GM23338 (cell line): ENCODE measurements at regions not wholly inside any gene's neighbourhood (a gene's known extent, or its start where the extent isn't known, plus 50 kb on each side); places are given as distances from the start of the nearest gene placed in this dataset.

Experiments
- ATAC-seq: fragments of 200-7000 bp; cut with Tn5 transposase; 3 replicates; pipeline ENCODE4 v1.9.1; 2020
- DNase-seq: peaks from one replicate; pipeline ENCODE4 v3.0.0-alpha.2; 2015; ENCODE audit warnings: low spot score
- H2AFZ ChIP-seq: fragments of 200-600 bp; sonication (generic); 2 replicates; pipeline ENCODE4 v1.8.0; 2016; ENCODE audit warnings: antibody characterized with exemption, mild to moderate bottlenecking, moderate library complexity
- H3F3A ChIP-seq: fragments of 200-600 bp; sonication (generic); replicated peaks from 2 replicates; pipeline ENCODE4 v1.8.0; 2017; ENCODE audit warnings: antibody characterized with exemption, mixed run types, low read depth
- H3K27ac ChIP-seq: fragments of 200-600 bp; sonication (generic); 2 replicates; pipeline ENCODE4 v1.6.1; 2016; ENCODE audit warnings: low read depth
- H3K27me3 ChIP-seq: fragments of 200-600 bp; sonication (generic); 2 replicates; pipeline ENCODE4 v1.8.0; 2016; ENCODE audit warnings: mild to moderate bottlenecking, mixed run types, moderate library complexity; ENCODE audit not compliant: insufficient read depth
- H3K36me3 ChIP-seq: fragments of 200-600 bp; sonication (generic); 2 replicates; pipeline ENCODE4 v1.8.0; 2016; ENCODE audit warnings: mild to moderate bottlenecking; ENCODE audit not compliant: insufficient read depth
- H3K4me1 ChIP-seq: fragments of 200-600 bp; sonication (generic); 2 replicates; pipeline ENCODE4 v1.8.0; 2016; ENCODE audit warnings: mild to moderate bottlenecking, moderate library complexity; ENCODE audit not compliant: insufficient read depth
- H3K4me2 ChIP-seq: fragments of 200-600 bp; sonication (generic); 2 replicates; pipeline ENCODE4 v1.7.1; 2017; ENCODE audit warnings: mixed run types
- H3K4me3 ChIP-seq: fragments of 200-600 bp; sonication (generic); 2 replicates; pipeline ENCODE4 v1.6.1; 2016; ENCODE audit warnings: mixed run types
- H3K79me2 ChIP-seq: fragments of 200-600 bp; sonication (generic); replicated peaks from 2 replicates; pipeline ENCODE4 v1.8.0; 2017; ENCODE audit warnings: mild to moderate bottlenecking; ENCODE audit not compliant: insufficient read depth
- H3K9me2 ChIP-seq: fragments of 200-600 bp; sonication (generic); 2 replicates; pipeline ENCODE4 v1.8.0; 2017; ENCODE audit not compliant: insufficient read depth
- H4K20me1 ChIP-seq: fragments of 200-600 bp; sonication (generic); replicated peaks from 2 replicates; pipeline ENCODE4 v1.8.0; 2017; ENCODE audit warnings: mild to moderate bottlenecking; ENCODE audit not compliant: insufficient read depth
- H3K27ac Mint-ChIP-seq: 2 replicates; pipeline ENCODE4 v1.8.0; 2020; ENCODE audit warnings: inconsistent platforms, mild to moderate bottlenecking, moderate library complexity, mixed read lengths
- H3K27me3 Mint-ChIP-seq: 3 replicates; pipeline ENCODE4 v1.8.0; 2022; ENCODE audit warnings: low read depth, mild to moderate bottlenecking, moderate library complexity, mixed read lengths, inconsistent platforms; ENCODE audit not compliant: insufficient read depth, poor library complexity
- H3K36me3 Mint-ChIP-seq: 3 replicates; pipeline ENCODE4 v1.8.0; 2021; ENCODE audit warnings: low read depth, mild to moderate bottlenecking, inconsistent platforms, moderate library complexity, mixed read lengths
- H3K4me1 Mint-ChIP-seq: 3 replicates; pipeline ENCODE4 v1.8.0; 2020; ENCODE audit warnings: mild to moderate bottlenecking, inconsistent platforms, mixed read lengths
- H3K4me3 Mint-ChIP-seq: 3 replicates; pipeline ENCODE4 v1.8.0; 2021; ENCODE audit warnings: moderate library complexity, mild to moderate bottlenecking, inconsistent platforms, mixed read lengths
- H3K9me3 Mint-ChIP-seq: 3 replicates; pipeline ENCODE4 v1.8.0; 2020; ENCODE audit warnings: moderate library complexity, mild to moderate bottlenecking, inconsistent platforms, mixed read lengths
- CREB1 ChIP-seq: fragments of 250-450 bp; sonication (Bioruptor Pico); IDR thresholded peaks from 2 replicates; pipeline ENCODE4 v1.5.0; 2020; ENCODE audit warnings: low read depth, mild to moderate bottlenecking, moderate library complexity
- EZH2phosphoT487 ChIP-seq: fragments of 200-600 bp; sonication (generic); IDR thresholded peaks from one replicate; pipeline ENCODE4 v1.8.1; 2018; ENCODE audit warnings: antibody characterized with exemption; ENCODE audit not compliant: unreplicated experiment
- POLR2AphosphoS5 ChIP-seq: IDR thresholded peaks from 2 replicates; pipeline ENCODE4 v1.6.1; 2016; ENCODE audit warnings: antibody characterized with exemption, low read depth
- ZNF331 ChIP-seq: fragments of 250-450 bp; sonication (Bioruptor Pico); IDR thresholded peaks from 2 replicates; pipeline ENCODE4 v1.5.0; 2020; ENCODE audit warnings: low read depth, mild to moderate bottlenecking, moderate library complexity
- TF ChIP-seq, protein P1 (sequence below): fragments of 250-450 bp; sonication (Bioruptor Pico); IDR thresholded peaks from 2 replicates; pipeline ENCODE4 v1.5.0; 2020; ENCODE audit warnings: mild to moderate bottlenecking, moderate library complexity
- TF ChIP-seq, protein P2 (sequence below): IDR thresholded peaks from one replicate; pipeline ENCODE4 v1.6.1; 2018; ENCODE audit warnings: antibody characterized with exemption; ENCODE audit not compliant: unreplicated experiment

DNA sequence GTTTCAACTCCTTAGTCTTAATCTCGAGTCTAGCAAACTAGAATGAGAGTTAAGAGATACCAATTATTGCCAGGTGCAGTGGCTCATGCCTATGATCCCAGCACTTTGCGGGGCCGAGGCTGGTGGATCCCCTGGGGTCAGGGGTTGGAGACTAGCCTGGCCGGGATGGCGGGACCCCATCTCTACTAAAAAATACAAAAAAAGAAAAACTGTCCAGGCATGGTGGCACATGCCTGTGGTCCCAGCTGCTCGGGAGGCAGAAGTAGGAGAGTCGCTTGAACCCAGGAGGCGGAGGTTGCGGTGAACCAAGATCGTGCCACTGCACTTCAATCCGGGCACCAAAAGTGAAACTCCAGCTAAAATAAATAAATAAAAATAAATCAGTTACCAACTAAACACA is 1119.5 kb upstream of the ATXN8OS start:
- no peak for DNase-seq
- Mint-ChIP-seq H3K4me1 (peaks cover 10% of the 10 kb centered on the region; the same call in 2 of the 3 replicates), H3K27ac (no peak overlapping the region), H3K9me3 (peaks cover 10% of the 10 kb centered on the region), H3K4me3 (no peak overlapping the region), H3K36me3 (peaks cover 14% of the 10 kb centered on the region), H3K27me3 (no peaks in the 10 kb centered on the region)
- Histone ChIP-seq H3K27ac (no peak overlapping the region), H3K4me3 (no peak overlapping the region), H4K20me1 (no peaks in the 10 kb centered on the region), H3K36me3 (no peaks in the 10 kb centered on the region), H3F3A (no peaks in the 10 kb centered on the region), H2AFZ (no peak overlapping the region), H3K9me2 (0 out of 2 replicates have a peak, but pooled peaks cover under 1% of the 10 kb centered on the region), H3K27me3 (no peaks in the 10 kb centered on the region), H3K79me2 (no peaks in the 10 kb centered on the region), H3K4me2 (no peak overlapping the region), H3K4me1 (peaks cover 18% of the 10 kb centered on the region)
- TF ChIP-seq CREB1 (CRISPR knock-in tag) (no peak), POLR2AphosphoS5 (no peak)
- TF ChIP-seq, protein P1, sequence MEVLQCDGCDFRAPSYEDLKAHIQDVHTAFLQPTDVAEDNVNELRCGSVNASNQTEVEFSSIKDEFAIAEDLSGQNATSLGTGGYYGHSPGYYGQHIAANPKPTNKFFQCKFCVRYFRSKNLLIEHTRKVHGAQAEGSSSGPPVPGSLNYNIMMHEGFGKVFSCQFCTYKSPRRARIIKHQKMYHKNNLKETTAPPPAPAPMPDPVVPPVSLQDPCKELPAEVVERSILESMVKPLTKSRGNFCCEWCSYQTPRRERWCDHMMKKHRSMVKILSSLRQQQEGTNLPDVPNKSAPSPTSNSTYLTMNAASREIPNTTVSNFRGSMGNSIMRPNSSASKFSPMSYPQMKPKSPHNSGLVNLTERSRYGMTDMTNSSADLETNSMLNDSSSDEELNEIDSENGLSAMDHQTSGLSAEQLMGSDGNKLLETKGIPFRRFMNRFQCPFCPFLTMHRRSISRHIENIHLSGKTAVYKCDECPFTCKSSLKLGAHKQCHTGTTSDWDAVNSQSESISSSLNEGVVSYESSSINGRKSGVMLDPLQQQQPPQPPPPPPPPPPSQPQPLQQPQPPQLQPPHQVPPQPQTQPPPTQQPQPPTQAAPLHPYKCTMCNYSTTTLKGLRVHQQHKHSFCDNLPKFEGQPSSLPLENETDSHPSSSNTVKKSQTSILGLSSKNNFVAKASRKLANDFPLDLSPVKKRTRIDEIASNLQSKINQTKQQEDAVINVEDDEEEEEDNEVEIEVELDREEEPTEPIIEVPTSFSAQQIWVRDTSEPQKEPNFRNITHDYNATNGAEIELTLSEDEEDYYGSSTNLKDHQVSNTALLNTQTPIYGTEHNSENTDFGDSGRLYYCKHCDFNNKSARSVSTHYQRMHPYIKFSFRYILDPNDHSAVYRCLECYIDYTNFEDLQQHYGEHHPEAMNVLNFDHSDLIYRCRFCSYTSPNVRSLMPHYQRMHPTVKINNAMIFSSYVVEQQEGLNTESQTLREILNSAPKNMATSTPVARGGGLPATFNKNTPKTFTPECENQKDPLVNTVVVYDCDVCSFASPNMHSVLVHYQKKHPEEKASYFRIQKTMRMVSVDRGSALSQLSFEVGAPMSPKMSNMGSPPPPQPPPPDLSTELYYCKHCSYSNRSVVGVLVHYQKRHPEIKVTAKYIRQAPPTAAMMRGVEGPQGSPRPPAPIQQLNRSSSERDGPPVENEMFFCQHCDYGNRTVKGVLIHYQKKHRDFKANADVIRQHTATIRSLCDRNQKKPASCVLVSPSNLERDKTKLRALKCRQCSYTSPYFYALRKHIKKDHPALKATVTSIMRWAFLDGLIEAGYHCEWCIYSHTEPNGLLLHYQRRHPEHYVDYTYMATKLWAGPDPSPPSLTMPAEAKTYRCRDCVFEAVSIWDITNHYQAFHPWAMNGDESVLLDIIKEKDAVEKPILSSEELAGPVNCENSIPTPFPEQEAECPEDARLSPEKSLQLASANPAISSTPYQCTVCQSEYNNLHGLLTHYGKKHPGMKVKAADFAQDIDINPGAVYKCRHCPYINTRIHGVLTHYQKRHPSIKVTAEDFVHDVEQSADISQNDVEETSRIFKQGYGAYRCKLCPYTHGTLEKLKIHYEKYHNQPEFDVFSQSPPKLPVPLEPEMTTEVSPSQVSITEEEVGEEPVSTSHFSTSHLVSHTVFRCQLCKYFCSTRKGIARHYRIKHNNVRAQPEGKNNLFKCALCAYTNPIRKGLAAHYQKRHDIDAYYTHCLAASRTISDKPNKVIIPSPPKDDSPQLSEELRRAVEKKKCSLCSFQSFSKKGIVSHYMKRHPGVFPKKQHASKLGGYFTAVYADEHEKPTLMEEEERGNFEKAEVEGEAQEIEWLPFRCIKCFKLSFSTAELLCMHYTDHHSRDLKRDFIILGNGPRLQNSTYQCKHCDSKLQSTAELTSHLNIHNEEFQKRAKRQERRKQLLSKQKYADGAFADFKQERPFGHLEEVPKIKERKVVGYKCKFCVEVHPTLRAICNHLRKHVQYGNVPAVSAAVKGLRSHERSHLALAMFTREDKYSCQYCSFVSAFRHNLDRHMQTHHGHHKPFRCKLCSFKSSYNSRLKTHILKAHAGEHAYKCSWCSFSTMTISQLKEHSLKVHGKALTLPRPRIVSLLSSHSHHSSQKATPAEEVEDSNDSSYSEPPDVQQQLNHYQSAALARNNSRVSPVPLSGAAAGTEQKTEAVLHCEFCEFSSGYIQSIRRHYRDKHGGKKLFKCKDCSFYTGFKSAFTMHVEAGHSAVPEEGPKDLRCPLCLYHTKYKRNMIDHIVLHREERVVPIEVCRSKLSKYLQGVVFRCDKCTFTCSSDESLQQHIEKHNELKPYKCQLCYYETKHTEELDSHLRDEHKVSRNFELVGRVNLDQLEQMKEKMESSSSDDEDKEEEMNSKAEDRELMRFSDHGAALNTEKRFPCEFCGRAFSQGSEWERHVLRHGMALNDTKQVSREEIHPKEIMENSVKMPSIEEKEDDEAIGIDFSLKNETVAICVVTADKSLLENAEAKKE (CRISPR knock-in tag) = no peak
- ATAC-seq = no peak

DNA sequence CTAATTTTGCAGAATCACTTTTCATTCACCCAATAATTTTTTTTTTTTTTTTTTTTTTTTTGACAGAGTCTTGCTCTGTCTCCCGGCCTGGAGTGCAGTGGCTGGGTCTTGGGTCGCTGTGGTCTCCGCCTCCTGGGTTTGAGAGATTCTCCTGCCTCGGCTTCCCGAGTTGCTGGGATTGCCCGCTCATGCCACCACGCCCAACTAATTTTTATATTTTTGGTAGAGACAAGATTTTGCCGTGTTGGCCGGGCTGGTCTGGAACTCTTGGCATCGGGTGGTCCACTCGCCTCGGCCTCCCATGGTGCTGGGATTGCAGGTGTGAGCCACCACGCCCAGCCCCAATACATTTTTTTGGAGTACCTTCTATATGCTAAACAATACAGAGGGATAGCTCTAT is 1120.0 kb upstream of the ATXN8OS start:
- Mint-ChIP-seq H3K4me3 (no peak overlapping the region), H3K27me3 (peaks cover 3% of the 10 kb centered on the region), H3K4me1 (peaks cover 10% of the 10 kb centered on the region; the same call in 2 of the 3 replicates), H3K36me3 (peaks cover 17% of the 10 kb centered on the region), H3K27ac (no peak overlapping the region), H3K9me3 (peaks cover 13% of the 10 kb centered on the region)
- H3K9me2 ChIP-seq = 0 out of 2 replicates have a peak, but pooled peaks cover 4% of the 10 kb centered on the region
- H4K20me1 ChIP-seq = no peaks in the 10 kb centered on the region
- H3K4me1 ChIP-seq = peaks cover 16% of the 10 kb centered on the region
- no peak overlapping the region for H2AFZ ChIP-seq
- DNase-seq (no peak), ATAC-seq (no peak)
- H3K36me3 ChIP-seq = no peaks in the 10 kb centered on the region
- no peak overlapping the region for H3K4me3 ChIP-seq
- H3K79me2 ChIP-seq = no peaks in the 10 kb centered on the region
- no peaks in the 10 kb centered on the region for H3K27me3 ChIP-seq
- no peak overlapping the region for H3K27ac ChIP-seq
- no peak overlapping the region for H3K4me2 ChIP-seq
- no peaks in the 10 kb centered on the region for H3F3A ChIP-seq
- TF ChIP-seq CREB1 (CRISPR knock-in tag) (no peak), ZNF331 (CRISPR knock-in tag) (no peak), EZH2phosphoT487 (no peak)
- TF ChIP-seq, protein P2, sequence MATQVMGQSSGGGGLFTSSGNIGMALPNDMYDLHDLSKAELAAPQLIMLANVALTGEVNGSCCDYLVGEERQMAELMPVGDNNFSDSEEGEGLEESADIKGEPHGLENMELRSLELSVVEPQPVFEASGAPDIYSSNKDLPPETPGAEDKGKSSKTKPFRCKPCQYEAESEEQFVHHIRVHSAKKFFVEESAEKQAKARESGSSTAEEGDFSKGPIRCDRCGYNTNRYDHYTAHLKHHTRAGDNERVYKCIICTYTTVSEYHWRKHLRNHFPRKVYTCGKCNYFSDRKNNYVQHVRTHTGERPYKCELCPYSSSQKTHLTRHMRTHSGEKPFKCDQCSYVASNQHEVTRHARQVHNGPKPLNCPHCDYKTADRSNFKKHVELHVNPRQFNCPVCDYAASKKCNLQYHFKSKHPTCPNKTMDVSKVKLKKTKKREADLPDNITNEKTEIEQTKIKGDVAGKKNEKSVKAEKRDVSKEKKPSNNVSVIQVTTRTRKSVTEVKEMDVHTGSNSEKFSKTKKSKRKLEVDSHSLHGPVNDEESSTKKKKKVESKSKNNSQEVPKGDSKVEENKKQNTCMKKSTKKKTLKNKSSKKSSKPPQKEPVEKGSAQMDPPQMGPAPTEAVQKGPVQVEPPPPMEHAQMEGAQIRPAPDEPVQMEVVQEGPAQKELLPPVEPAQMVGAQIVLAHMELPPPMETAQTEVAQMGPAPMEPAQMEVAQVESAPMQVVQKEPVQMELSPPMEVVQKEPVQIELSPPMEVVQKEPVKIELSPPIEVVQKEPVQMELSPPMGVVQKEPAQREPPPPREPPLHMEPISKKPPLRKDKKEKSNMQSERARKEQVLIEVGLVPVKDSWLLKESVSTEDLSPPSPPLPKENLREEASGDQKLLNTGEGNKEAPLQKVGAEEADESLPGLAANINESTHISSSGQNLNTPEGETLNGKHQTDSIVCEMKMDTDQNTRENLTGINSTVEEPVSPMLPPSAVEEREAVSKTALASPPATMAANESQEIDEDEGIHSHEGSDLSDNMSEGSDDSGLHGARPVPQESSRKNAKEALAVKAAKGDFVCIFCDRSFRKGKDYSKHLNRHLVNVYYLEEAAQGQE = no peak
